Ishikawa (cell line): ENCODE measurements at regions not wholly inside any gene's neighbourhood (a gene's known extent, or its start where the extent isn't known, plus 50 kb on each side); places are given as distances from the start of the nearest gene placed in this dataset.

Experiments
- CEBPB ChIP-seq: IDR thresholded peaks from 2 replicates; pipeline ENCODE4 v1.6.1; 2012
- CREB1 ChIP-seq: IDR thresholded peaks from 2 replicates; pipeline ENCODE4 v1.6.1; 2012; ENCODE audit warnings: low read depth
- EGR1 ChIP-seq: IDR thresholded peaks from 2 replicates; pipeline ENCODE4 v1.6.1; 2012
- EP300 ChIP-seq: IDR thresholded peaks from 2 replicates; pipeline ENCODE4 v1.6.1; 2012; ENCODE audit warnings: borderline replicate concordance
- FOXM1 ChIP-seq: IDR thresholded peaks from 2 replicates; pipeline ENCODE4 v1.6.1; 2012; ENCODE audit warnings: low read depth, borderline replicate concordance
- MAX ChIP-seq: IDR thresholded peaks from 2 replicates; pipeline ENCODE4 v1.6.1; 2012
- NFIC ChIP-seq: IDR thresholded peaks from 2 replicates; pipeline ENCODE4 v1.6.1; 2012
- RAD21 ChIP-seq: IDR thresholded peaks from 2 replicates; pipeline ENCODE4 v1.6.1; 2012; ENCODE audit warnings: low read depth
- TAF1 ChIP-seq: IDR thresholded peaks from 2 replicates; pipeline ENCODE4 v1.6.1; 2012; ENCODE audit warnings: low read depth, mild to moderate bottlenecking
- TCF12 ChIP-seq: IDR thresholded peaks from 2 replicates; pipeline ENCODE4 v1.6.1; 2012; ENCODE audit warnings: low read depth
- TEAD4 ChIP-seq: IDR thresholded peaks from 2 replicates; pipeline ENCODE4 v1.6.1; 2012
- YY1 ChIP-seq: IDR thresholded peaks from 2 replicates; pipeline ENCODE4 v1.6.1; 2012; ENCODE audit warnings: low read depth
- ZBTB7A ChIP-seq: IDR thresholded peaks from 2 replicates; pipeline ENCODE4 v1.6.1; 2012; ENCODE audit warnings: low read depth
- TF ChIP-seq, protein P1 (sequence below): IDR thresholded peaks from 2 replicates; pipeline ENCODE4 v1.6.1; 2012
- TF ChIP-seq, protein P2 (sequence below): IDR thresholded peaks from 2 replicates; pipeline ENCODE4 v1.6.1; 2012; ENCODE audit warnings: low read depth, mild to moderate bottlenecking

DNA sequence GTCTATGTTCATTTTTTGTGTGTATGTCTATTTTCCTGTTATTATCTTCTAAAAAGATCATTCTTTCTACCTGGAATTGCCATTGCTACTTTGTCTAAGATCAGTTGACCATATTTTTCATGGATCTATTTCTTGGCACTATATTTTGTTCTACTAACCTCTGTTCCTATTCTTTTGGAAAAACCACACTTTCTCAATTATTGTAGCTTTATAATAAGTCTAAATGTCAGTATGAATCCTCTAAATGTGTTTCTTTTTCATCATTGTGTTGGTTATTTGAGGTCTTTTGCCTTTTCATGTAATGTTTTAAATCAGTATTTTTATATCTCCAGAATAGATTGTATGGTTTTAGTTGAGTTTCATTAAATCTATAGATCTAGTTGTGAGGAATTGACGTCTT, 798.3 kb downstream of the FAT4 start:
- TF ChIP-seq CEBPB (no peak), TCF12 (no peak), NFIC (no peak), EP300 (no peak), CREB1 (no peak), TAF1 (no peak), RAD21 (no peak)

GRCh38 chr4:126123611-126124325, 809.0 kb downstream of the FAT4 start:
- no peak for TF ChIP-seq CREB1
- TF ChIP-seq TAF1: no peak
- no peak for TF ChIP-seq MAX
- no peak for TF ChIP-seq TCF12
- no peak for TF ChIP-seq FOXM1
- TF ChIP-seq ZBTB7A: no peak
- TF ChIP-seq TEAD4: no peak
- no peak for TF ChIP-seq NFIC
- TF ChIP-seq, protein P1, sequence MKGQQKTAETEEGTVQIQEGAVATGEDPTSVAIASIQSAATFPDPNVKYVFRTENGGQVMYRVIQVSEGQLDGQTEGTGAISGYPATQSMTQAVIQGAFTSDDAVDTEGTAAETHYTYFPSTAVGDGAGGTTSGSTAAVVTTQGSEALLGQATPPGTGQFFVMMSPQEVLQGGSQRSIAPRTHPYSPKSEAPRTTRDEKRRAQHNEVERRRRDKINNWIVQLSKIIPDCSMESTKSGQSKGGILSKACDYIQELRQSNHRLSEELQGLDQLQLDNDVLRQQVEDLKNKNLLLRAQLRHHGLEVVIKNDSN: no peak
- TF ChIP-seq, protein P2, sequence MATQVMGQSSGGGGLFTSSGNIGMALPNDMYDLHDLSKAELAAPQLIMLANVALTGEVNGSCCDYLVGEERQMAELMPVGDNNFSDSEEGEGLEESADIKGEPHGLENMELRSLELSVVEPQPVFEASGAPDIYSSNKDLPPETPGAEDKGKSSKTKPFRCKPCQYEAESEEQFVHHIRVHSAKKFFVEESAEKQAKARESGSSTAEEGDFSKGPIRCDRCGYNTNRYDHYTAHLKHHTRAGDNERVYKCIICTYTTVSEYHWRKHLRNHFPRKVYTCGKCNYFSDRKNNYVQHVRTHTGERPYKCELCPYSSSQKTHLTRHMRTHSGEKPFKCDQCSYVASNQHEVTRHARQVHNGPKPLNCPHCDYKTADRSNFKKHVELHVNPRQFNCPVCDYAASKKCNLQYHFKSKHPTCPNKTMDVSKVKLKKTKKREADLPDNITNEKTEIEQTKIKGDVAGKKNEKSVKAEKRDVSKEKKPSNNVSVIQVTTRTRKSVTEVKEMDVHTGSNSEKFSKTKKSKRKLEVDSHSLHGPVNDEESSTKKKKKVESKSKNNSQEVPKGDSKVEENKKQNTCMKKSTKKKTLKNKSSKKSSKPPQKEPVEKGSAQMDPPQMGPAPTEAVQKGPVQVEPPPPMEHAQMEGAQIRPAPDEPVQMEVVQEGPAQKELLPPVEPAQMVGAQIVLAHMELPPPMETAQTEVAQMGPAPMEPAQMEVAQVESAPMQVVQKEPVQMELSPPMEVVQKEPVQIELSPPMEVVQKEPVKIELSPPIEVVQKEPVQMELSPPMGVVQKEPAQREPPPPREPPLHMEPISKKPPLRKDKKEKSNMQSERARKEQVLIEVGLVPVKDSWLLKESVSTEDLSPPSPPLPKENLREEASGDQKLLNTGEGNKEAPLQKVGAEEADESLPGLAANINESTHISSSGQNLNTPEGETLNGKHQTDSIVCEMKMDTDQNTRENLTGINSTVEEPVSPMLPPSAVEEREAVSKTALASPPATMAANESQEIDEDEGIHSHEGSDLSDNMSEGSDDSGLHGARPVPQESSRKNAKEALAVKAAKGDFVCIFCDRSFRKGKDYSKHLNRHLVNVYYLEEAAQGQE: no peak
- TF ChIP-seq EGR1: no peak
- no peak for TF ChIP-seq RAD21
- TF ChIP-seq YY1: no peak
- TF ChIP-seq CEBPB: no peak
- TF ChIP-seq EP300: no peak

DNA sequence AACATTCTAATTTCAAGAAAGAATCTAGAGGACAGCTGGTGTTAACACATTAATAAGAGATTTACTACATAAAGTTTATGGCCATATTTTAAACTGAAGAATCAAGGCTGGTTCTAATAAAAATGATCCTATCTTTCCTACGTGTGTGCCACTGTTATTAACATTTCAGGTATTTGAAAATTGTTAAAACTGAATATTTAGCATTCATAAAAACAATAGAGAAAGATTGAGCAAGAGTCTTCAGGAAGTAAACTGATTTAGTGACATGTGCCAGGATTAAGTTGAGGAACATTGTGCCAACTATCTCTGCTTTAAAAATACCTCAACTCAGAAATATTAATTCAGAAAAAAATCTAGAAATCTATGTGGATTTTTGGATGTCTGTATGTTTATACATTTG, 810.1 kb downstream of the FAT4 start:
- TF ChIP-seq CEBPB (no peak), TAF1 (no peak), RAD21 (no peak), ZBTB7A (no peak), CREB1 (no peak), EGR1 (no peak), EP300 (no peak), FOXM1 (no peak), MAX (no peak), YY1 (no peak), NFIC (no peak), TCF12 (no peak), TEAD4 (no peak)
- TF ChIP-seq, protein P1: no peak
- TF ChIP-seq, protein P2: no peak

- TF ChIP-seq MAX: no peak
- no peak for TF ChIP-seq ZBTB7A
- no peak for TF ChIP-seq RAD21
- no peak for TF ChIP-seq FOXM1
- TF ChIP-seq EGR1: no peak
- TF ChIP-seq CEBPB: no peak
- TF ChIP-seq TEAD4: no peak
- TF ChIP-seq, protein P2: no peak
- no peak for TF ChIP-seq CREB1
- no peak for TF ChIP-seq EP300
- no peak for TF ChIP-seq NFIC
- TF ChIP-seq, protein P1: no peak
- TF ChIP-seq TCF12: no peak
These were observed 815.5 kb downstream of the FAT4 start for GRCh38 chr4:126130215-126130614.
